Upper lobe of left lung (tissue), 4 donors: ENCODE measurements at regions not wholly inside any gene's neighbourhood (a gene's known extent, or its start where the extent isn't known, plus 50 kb on each side); places are given as distances from the start of the nearest gene placed in this dataset.

Experiments used
- POLR2A ChIP-seq, 4 donors: fragments of 450-650 bp; IDR thresholded peaks; one replicate each; pipeline ENCODE4 v1.5.1; 2016 to 2017; ENCODE audit warnings: antibody characterized with exemption in 4 of 4, mild to moderate bottlenecking in 2 of 4
- POLR2AphosphoS5 ChIP-seq, 2 donors: sonication (generic); formaldehyde crosslinking; IDR thresholded peaks; one replicate each; pipeline ENCODE4 v1.5.1; 2017; ENCODE audit warnings: antibody characterized with exemption in 2 of 2

DNA sequence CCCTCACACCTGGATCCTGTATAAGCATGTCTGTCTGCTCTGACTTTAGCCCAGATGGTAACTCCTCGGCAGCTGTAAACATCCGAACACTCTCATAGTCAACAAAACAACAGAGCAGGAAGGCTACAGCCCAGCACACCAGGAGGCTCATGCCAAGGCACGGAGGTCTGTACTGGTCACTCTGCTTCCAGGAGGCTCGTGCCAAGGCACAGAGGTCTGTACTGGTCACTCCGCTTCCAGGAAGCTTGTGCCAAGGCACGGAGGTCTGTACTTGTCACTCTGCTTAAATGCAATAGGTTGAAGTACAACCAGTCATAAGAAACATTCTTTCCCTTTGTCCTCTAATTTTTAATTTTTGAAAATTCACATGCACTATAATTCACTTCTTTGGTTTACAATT, 190.1 kb upstream of the CDH4 start:
- no peak for TF ChIP-seq POLR2A (IDR thresholded peaks at IDR 0.05)
- TF ChIP-seq POLR2AphosphoS5 (IDR thresholded peaks at IDR 0.05) = no peak
